ENCODE measurements at regions not wholly inside any gene's neighbourhood (a gene's known extent, or its start where the extent isn't known, plus 50 kb on each side); places are given as distances from the start of the nearest gene placed in this dataset.

DNA sequence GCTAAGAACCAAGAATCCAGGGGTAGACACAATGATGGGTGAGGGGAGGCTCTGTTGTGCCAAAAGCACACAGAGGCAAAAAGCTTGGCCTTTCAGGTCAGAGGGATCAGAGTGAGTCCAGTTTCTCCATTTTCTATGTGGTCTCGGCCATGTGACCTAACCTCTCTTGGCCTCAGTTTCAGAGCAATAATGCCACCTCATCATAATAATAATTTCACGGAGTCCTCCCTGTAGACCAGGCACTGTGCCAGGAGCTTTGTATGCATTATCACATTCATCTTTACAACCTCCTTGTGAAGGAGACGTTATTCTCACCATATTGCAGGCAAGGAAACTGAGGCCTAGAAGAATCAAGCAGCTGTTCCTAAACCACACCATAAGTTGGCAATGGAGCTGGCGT is 120.2 kb downstream of the WT1 start:
- DNase-seq (ENCODE audit: extremely low read depth, low read depth, low spot score), result no peak

GRCh38 chr11:32316232-32316631 is 119.1 kb downstream of the WT1 start:
- DNase-seq (ENCODE audit: extremely low read depth, low read depth, low spot score), result no peak

DNA sequence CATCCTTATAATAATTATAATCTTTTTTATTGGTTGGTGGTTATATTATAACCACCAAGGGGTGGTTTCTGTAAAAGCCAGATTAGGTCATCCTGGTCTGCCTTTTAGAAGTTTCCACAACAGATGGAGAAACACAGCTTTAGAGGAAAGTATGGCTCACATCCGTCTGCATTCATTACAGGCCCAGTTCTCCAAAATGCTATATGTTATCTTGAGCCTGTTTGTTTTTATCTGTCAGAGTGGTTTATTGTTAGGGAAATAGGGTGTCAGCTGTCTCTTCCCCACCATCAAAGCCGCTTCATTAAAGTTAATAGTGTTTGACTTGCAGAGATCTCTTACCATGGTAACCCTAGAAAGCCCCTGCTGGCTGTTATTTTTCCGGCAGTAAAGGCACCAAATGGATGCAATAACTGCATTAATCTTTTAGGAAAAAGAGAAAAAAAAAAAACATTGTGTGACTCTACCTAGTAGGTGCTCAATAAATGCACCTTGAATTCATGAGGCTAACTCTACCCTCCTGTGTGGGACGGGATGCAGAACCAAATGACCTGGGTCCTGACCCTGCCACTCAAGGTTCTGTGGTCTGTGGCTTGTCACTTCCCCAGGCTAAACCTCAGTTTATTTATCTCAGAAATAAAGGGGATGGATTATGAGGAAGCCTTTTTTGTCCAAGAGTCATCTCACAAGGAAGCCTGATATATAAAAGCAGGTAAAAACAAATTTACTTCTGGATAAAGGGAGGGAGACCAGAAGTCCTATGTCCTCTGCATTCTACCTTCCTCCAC is 118.3 kb downstream of the WT1 start:
- no peak for DNase-seq (ENCODE audit: extremely low read depth, low read depth, low spot score)

DNA sequence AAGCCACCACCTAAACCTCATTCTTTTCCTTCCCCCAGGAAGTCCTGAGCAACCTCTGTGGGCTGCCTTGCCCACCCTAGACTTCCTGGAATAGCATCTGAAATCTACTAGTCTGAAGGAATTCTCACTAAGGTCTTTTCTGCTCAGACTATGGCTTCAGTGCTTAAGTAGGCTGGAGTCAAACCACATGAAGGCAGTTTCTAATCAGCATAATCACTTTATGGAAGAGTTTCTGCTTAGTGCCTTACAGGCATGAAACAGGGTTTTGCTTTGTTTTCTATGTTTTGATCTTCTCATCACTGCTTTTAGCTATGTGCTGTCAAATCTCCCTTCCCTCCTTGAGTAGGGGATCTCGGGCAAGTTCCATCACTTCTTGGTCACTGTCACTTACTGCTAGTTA is 117.7 kb downstream of the WT1 start:
- DNase-seq (ENCODE audit: extremely low read depth, low read depth, low spot score), result no peak

DNA sequence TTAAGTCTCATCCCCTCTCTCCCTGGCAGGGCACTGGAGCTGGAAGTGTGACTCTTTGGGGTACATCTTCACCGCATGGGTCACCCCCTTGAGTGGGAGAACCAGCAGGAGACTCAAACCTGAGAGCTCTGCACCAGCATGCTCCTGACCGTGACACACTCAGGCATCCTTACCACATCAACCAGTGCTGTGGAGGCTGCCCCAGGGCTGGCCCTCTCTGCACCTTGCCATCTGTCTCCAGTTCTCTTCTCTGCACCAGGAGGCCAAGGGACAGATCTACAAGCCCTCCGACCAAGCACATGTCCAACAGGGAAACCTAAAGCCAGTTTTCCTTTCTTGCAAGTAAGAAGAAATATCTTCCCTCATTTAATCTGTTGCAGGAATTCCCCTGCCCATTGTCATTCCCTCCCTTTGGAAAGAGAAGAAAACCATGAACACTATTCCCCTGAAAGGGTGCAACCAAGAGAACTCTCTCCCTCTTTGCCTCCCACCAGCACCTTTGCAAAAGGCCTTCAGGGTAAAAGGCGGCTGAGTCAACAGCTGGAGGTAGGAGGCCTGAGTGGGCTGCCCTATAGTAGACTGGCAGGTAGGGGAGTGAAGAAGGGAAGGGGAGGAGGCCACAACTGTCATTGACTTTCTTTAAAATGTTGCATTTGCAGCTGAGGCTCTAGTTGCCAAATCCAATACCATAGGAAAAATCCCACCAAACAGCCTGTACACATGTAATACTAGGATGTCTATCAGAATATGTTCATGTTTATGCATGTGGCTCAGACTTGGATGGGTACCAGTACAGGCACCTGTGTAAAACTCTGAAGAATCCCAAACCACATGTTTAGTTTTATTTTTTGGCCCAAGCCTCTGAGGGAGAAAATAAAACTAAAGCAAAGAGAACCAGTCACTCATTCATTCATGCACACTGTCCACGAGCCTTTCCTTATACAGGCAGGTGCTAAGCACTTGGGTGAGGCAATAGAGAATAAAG is 117.0 kb downstream of the WT1 start:
- no peak for DNase-seq (ENCODE audit: extremely low read depth, low read depth, low spot score)

DNA sequence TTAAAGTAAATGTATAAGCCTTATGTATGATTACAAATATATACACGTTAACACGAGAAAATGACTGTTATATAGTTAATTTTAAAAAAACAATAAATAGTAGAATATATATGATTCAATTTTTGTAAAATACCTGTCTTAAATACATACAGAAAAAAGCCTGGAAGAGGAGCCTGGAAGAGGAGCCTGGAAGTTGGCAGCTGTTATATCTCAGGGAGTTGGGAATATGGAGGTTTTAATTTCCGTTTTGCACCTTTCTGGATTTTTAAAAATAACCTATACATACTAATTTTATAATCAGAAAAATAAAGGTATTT is 111.6 kb downstream of the WT1 start:
- no peak for DNase-seq (ENCODE audit: extremely low read depth, low read depth, low spot score)

DNA sequence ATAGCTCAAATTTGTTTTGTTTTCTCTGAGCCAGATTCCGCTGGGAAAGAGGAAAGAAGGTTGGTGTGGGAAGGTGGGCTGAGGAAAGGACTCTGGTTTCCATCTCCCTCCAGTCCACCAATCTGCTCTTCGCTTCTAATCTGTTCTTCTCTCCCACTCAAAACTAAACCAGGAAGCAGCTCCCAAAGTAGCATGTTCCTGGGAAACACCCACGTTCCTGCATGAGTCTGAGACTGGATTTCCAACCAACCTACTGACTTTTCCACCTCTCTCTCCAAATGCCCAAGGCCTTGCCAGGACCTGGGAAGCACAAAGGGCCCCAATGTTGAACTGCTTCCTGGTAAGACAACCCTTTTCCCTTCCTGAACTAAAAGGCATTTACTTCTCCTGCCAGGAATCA is 110.2 kb downstream of the WT1 start:
- DNase-seq (ENCODE audit: extremely low read depth, low read depth, low spot score), result no peak

DNA sequence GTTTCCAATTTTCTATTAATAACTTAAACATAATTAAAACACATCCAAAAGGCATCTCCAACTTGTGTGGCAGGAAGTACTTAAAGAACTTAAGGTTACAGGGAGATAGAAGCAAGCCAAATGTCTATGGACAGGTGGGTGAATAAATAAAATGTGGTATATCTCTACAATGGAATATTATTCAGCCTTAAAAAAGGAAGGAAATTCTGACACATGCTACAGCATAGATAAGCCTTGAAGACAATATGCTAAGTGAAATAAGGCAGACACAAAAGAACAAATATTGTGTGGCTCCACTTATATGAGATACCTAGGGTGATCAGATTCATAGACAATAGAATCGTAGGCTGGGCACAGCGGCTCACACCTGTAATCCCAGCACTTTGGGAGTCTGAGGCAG is 109.6 kb downstream of the WT1 start:
- DNase-seq (ENCODE audit: extremely low read depth, low read depth, low spot score), result no peak

DNA sequence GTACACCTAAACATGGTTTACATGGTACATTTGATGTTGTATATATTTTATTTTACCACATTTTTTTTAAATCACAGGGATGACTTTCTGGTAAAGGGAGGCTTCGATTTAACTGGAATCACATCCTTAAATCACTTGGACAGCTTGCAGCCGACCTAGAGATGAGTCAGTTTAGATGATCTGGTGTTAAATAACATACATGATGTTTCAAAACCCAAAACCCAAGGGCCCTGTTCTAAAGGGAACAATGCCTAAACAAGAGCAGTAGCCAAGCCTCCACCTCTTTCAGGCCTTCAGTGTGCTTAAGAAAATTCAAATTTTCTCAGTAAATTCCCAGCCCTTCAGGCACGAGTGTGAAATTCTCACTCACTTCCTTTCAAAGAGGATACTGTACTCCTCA is 108.8 kb downstream of the WT1 start:
- no peak for DNase-seq (ENCODE audit: extremely low read depth, low read depth, low spot score)

DNA sequence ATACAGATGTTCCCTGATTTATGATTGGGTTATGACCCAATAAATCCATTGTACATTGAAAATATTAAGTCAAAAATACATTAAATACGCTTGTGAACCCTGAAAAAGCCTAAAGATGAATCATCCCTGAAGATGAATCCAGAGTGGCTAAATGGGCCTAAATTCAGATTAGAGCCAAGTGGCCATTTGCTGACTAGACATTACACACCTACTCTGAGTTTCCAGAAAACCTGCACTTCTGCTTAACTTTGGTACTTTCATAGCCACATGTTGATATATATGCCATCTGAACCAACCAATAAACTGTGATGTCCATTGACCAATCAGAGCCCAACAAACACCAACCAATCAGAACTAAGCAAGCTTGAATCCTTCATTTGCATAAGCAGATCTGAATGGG is 106.9 kb downstream of the WT1 start:
- no peak for DNase-seq (ENCODE audit: extremely low read depth, low read depth, low spot score)

DNA sequence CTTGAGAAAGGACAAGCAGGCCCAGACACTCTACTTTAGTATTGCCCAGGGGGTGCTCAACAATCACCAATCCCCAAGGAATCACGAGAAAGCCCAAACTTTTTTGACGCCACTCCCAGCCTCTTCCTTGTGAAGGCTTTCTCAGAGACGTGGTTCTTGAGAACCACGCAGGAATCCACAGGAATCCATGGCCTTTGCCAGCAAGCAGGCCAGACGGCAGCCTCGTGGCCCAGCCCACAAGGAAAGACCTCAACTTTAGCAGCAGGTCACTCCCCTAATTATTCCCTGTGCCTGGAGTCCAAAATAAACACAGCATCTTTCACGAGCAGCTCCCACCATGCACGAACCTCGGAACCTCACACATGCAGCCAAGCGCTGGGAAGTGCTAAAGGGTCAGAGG is 104.2 kb downstream of the WT1 start:
- no peak for DNase-seq (ENCODE audit: extremely low read depth, low read depth, low spot score)

GRCh38 chr11:32331792-32332191 is 103.5 kb downstream of the WT1 start:
- no peak for DNase-seq (ENCODE audit: extremely low read depth, low read depth, low spot score)

GRCh38 chr11:32332990-32333319 is 102.4 kb downstream of the WT1 start:
- no peak for DNase-seq (ENCODE audit: extremely low read depth, low read depth, low spot score)

- DNase-seq (ENCODE audit: extremely low read depth, low read depth, low spot score), result no peak
Observed at GRCh38 chr11:32333320-32333991, 101.9 kb downstream of the WT1 start.

- no peak for DNase-seq (ENCODE audit: extremely low read depth, low read depth, low spot score)
Observed at GRCh38 chr11:32334822-32335221, 100.5 kb downstream of the WT1 start.

Data from glomerular endothelial cell (primary cell).